ENCODE measurements at regions not wholly inside any gene's neighbourhood (a gene's known extent, or its start where the extent isn't known, plus 50 kb on each side); places are given as distances from the start of the nearest gene placed in this dataset.

DNA sequence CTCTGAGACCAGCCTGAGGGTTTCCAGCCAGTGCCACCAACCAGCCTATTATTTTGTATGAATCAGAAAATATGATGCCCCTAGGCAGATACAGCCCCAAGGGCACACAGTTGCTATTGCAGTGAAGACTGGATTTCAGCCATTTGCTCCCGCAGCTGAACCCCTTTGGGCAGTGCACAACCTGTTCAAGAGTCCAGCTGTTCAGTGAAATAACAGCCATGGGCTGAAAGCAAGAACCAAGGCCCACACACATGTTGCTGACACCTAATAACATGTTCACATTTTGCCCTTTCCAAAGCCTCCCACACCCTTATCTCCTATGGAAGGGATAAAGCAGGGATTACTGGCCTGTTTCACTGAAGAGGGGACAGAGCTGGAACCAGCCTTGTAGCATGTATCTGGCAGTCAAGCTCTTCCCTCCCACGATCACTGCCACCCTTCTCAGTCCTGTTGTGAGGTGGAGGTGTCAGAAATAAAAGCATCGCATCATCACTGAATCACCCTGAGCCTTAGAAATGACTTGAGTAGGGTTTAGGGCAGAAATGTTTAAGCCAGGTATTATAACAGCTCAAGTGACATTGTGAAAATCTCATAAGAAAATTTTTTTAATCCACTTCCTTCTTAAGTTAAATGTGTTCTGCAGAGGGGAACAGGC is 137.1 kb upstream of the FSTL4 start:
- no peaks in the 10 kb centered on the region; a peak in 1 of 5 replicates for H3K9me3 Mint-ChIP-seq
- no peak overlapping the region for H3K4me3 Mint-ChIP-seq
- WGBS (ENCODE audit: extremely low coverage, insufficient read length, low lambda C conversion rate) = no CpG with 5 or more reads among the region's 3 CpGs

More for the DNA sequence above, 137.1 kb upstream of the FSTL4 start:
- no peaks in the 10 kb centered on the region for H3K36me3 Mint-ChIP-seq (ENCODE audit: insufficient read depth in 1 of 3, low read depth in 3 of 3)
- TF ChIP-seq, protein P1, sequence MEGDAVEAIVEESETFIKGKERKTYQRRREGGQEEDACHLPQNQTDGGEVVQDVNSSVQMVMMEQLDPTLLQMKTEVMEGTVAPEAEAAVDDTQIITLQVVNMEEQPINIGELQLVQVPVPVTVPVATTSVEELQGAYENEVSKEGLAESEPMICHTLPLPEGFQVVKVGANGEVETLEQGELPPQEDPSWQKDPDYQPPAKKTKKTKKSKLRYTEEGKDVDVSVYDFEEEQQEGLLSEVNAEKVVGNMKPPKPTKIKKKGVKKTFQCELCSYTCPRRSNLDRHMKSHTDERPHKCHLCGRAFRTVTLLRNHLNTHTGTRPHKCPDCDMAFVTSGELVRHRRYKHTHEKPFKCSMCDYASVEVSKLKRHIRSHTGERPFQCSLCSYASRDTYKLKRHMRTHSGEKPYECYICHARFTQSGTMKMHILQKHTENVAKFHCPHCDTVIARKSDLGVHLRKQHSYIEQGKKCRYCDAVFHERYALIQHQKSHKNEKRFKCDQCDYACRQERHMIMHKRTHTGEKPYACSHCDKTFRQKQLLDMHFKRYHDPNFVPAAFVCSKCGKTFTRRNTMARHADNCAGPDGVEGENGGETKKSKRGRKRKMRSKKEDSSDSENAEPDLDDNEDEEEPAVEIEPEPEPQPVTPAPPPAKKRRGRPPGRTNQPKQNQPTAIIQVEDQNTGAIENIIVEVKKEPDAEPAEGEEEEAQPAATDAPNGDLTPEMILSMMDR (conservative IDR thresholded peaks at IDR 0.05) = no peak
- H3K4me1 Mint-ChIP-seq = no peaks in the 10 kb centered on the region
- Histone ChIP-seq H4K8ac (replicated peaks; ENCODE audit: insufficient read length, low read depth, low read length) (no peak overlapping the region), H3K9ac (ENCODE audit: extremely low read depth, insufficient read length, low read length) (no peak overlapping the region), H3K79me2 (ENCODE audit: insufficient read depth, low read length) (no peaks in the 10 kb centered on the region), H2BK15ac (ENCODE audit: low read depth, low read length) (no peak overlapping the region), H3K23me2 (ENCODE audit: insufficient read length, low read depth, low read length, poor library complexity, severe bottlenecking) (no peaks in the 10 kb centered on the region), H2AK5ac (ENCODE audit: insufficient read length, low read length) (no peak overlapping the region), H3K4me2 (ENCODE audit: insufficient read depth, insufficient read length, low read length) (no peak overlapping the region), H2AFZ (ENCODE audit: low read length) (no peak overlapping the region), H4K91ac (ENCODE audit: insufficient read length, low read depth, low read length) (no peak overlapping the region), H4K20me1 (ENCODE audit: control insufficient read depth, insufficient read depth, insufficient read length) (no peaks in the 10 kb centered on the region), H3K79me1 (ENCODE audit: insufficient read depth, low read depth, low read length, poor library complexity, severe bottlenecking) (no peaks in the 10 kb centered on the region), H3K4me1 (ENCODE audit: insufficient read depth, low read length) (no peaks in the 10 kb centered on the region), H3K27me3 (ENCODE audit: insufficient read depth, low read length) (no peaks in the 10 kb centered on the region; the same call in 1 of the 2 replicates), H2BK20ac (ENCODE audit: low read depth, low read length, poor library complexity, severe bottlenecking) (no peak overlapping the region), H3K9me3 (ENCODE audit: control insufficient read depth, low read depth, low read length) (no peaks in the 10 kb centered on the region), H2BK12ac (ENCODE audit: insufficient read length, low read depth, low read length) (no peak overlapping the region), H2BK5ac (ENCODE audit: insufficient read length, low read length) (no peak overlapping the region), H3K27ac (ENCODE audit: insufficient read length, low read depth, low read length) (no peak overlapping the region), H3T11ph (ENCODE audit: low read length) (no peak overlapping the region), H3K14ac (ENCODE audit: insufficient read depth, low read length) (no peak overlapping the region), H3K23ac (ENCODE audit: insufficient read length, low read depth, low read length) (no peak overlapping the region), H3K4ac (ENCODE audit: low read depth, low read length) (no peak overlapping the region), H2BK120ac (ENCODE audit: low read depth, low read length, poor library complexity, severe bottlenecking) (no peak overlapping the region), H3K56ac (ENCODE audit: insufficient read length, low read depth, low read length) (no peak overlapping the region), H4K5ac (ENCODE audit: insufficient read length, low read depth, low read length) (no peak overlapping the region), H3K18ac (ENCODE audit: insufficient read length, low read depth, low read length) (no peak overlapping the region)
- no peak for DNase-seq
- no peak overlapping the region for H3K27ac Mint-ChIP-seq
- no peaks in the 10 kb centered on the region; the same call in none of the 2 replicates for H3K27me3 Mint-ChIP-seq (ENCODE audit: low read depth)
